ENCODE measurements at regions not wholly inside any gene's neighbourhood (a gene's known extent, or its start where the extent isn't known, plus 50 kb on each side); places are given as distances from the start of the nearest gene placed in this dataset.

GRCh38 chr13:109668433-109669233 is 117.8 kb downstream of the IRS2 start:
- H3K27me3 ChIP-seq = no peaks in the 10 kb centered on the region

GRCh38 chr13:109667807-109668291 is 118.5 kb downstream of the IRS2 start:
- Histone ChIP-seq H3K4me2 (peak overlapping the region; percentile 57 to 88 (median 70)), H3K4me1 (peaks cover 13 to 52% (median 39%) of the 10 kb centered on the region in 10 experiments), H3K4me3 (peak overlapping the region in 6 of 10 experiments; percentile 1 to 28 (median 20); a peak in 5 of 20 replicates), H4K20me1 (no peaks in the 10 kb centered on the region), H3K9ac (peak overlapping the region in 9 of 11 experiments; percentile 38 to 60 (median 48); a peak in 13 of 22 replicates), H3K27me3 (no peaks in the 10 kb centered on the region), H3K9me3 (replicated peaks in 1 of 11) (peaks cover 0 to 22% (median 12%) of the 10 kb centered on the region in 11 experiments; a peak in 10 of 22 replicates), H3K36me3 (peaks cover 0 to 18% (median 0%) of the 10 kb centered on the region in 11 experiments; a peak in 2 of 22 replicates), H3K27ac (peak overlapping the region; percentile 20 to 77 (median 72); a peak in 20 of 22 replicates)
- no peak for TF ChIP-seq Cebpa-rat (IDR thresholded peaks at IDR 0.05)

More at GRCh38 chr13:109668433-109669233, 117.8 kb downstream of the IRS2 start:
- H3K27ac ChIP-seq = peak overlapping the region in 9 of 11 experiments; percentile 51 to 77 (median 72); a peak in 18 of 22 replicates
- no peaks in the 10 kb centered on the region for H4K20me1 ChIP-seq
- TF ChIP-seq Cebpa-rat (IDR thresholded peaks at IDR 0.05) = no peak
- H3K9ac ChIP-seq = peak overlapping the region in 7 of 11 experiments; percentile 1 to 40 (median 36); a peak in 6 of 22 replicates
- H3K4me1 ChIP-seq = peaks cover 15 to 52% (median 39%) of the 10 kb centered on the region in 10 experiments
- H3K36me3 ChIP-seq = peaks cover 0 to 23% (median 0%) of the 10 kb centered on the region in 11 experiments; a peak in 4 of 22 replicates
- no peak overlapping the region for H3K4me3 ChIP-seq
- H3K4me2 ChIP-seq = peak overlapping the region in 10 of 11 experiments; percentile 57 to 88 (median 72); a peak in 21 of 22 replicates
- H3K9me3 ChIP-seq (replicated peaks in 1 of 11) = peaks cover 0 to 25% (median 5%) of the 10 kb centered on the region in 11 experiments; a peak in 11 of 22 replicates

GRCh38 chr13:109667056-109667455 is 119.3 kb downstream of the IRS2 start:
- Histone ChIP-seq H3K36me3 (peaks cover 0 to 11% (median 0%) of the 10 kb centered on the region in 11 experiments; a peak in 1 of 22 replicates), H3K27me3 (no peaks in the 10 kb centered on the region), H3K27ac (peak overlapping the region; percentile 20 to 77 (median 72); a peak in 19 of 22 replicates), H4K20me1 (no peaks in the 10 kb centered on the region), H3K4me1 (peaks cover 13 to 47% (median 39%) of the 10 kb centered on the region in 10 experiments), H3K4me2 (peak overlapping the region; percentile 57 to 88 (median 70)), H3K9ac (peak overlapping the region in 9 of 11 experiments; percentile 26 to 60 (median 48); a peak in 16 of 22 replicates), H3K4me3 (peak overlapping the region in 6 of 10 experiments; percentile 1 to 28 (median 20); a peak in 7 of 20 replicates), H3K9me3 (replicated peaks in 1 of 11) (peaks cover 0 to 24% (median 12%) of the 10 kb centered on the region in 11 experiments; a peak in 10 of 22 replicates)
- TF ChIP-seq Cebpa-rat (IDR thresholded peaks at IDR 0.05) = no peak

- H3K4me1 ChIP-seq = peaks cover 13 to 44% (median 39%) of the 10 kb centered on the region in 10 experiments
- H4K20me1 ChIP-seq = no peaks in the 10 kb centered on the region
- no peaks in the 10 kb centered on the region for H3K27me3 ChIP-seq
- H3K36me3 ChIP-seq = peaks cover 0 to 7% (median 0%) of the 10 kb centered on the region in 11 experiments; a peak in 1 of 22 replicates
- peak overlapping the region in 10 of 11 experiments; percentile 57 to 88 (median 72); a peak in 15 of 22 replicates for H3K4me2 ChIP-seq
- TF ChIP-seq Cebpa-rat (IDR thresholded peaks at IDR 0.05) = no peak
- peak overlapping the region in 6 of 11 experiments; percentile 21 to 72 (median 62); a peak in 8 of 22 replicates for H3K27ac ChIP-seq
- H3K9me3 ChIP-seq (replicated peaks in 1 of 11) = peaks cover 0 to 27% (median 11%) of the 10 kb centered on the region in 11 experiments; a peak in 11 of 22 replicates
- H3K4me3 ChIP-seq = no peak overlapping the region
- H3K9ac ChIP-seq = peak overlapping the region in 2 of 11 experiments; percentile 11 to 26; a peak in 2 of 22 replicates
Measured at GRCh38 chr13:109666656-109667055, 119.7 kb downstream of the IRS2 start.

DNA sequence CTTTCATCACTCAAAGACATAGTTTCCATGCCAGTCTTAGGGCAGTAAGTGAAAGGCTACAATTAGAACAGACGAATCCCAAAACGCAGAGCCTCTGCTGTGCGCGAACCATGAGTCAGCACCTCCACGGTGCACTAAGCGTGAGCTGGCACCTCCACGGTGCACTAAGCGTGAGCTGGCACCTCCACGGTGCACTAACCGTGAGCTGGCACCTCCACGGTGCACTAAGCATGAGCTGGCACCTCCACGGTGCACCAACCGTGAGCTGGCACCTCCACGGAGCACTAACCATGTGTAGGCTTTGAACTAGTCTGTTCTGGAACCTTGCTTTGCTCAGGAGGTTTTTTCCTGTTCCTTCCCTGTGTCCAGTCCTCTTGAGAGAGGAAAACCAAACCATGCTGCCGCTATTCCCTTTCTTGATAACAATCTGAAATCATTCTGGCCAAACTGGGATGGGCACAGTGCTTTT is 120.6 kb downstream of the IRS2 start:
- Histone ChIP-seq H3K9ac (no peak overlapping the region), H3K4me3 (no peak overlapping the region), H4K20me1 (no peaks in the 10 kb centered on the region), H3K4me2 (no peak overlapping the region), H3K9me3 (replicated peaks in 1 of 11) (peaks cover 3 to 27% (median 6%) of the 10 kb centered on the region in 11 experiments; a peak in 9 of 22 replicates), H3K36me3 (0 out of 22 replicates have a peak, but pooled peaks cover 0 to 5% (median 0%) of the 10 kb centered on the region in 11 experiments), H3K27me3 (no peaks in the 10 kb centered on the region), H3K4me1 (peaks cover 13 to 49% (median 38%) of the 10 kb centered on the region in 10 experiments), H3K27ac (peak overlapping the region in 1 of 11 experiments; percentile 62; a peak in 1 of 22 replicates)
- TF ChIP-seq Cebpa-rat (IDR thresholded peaks at IDR 0.05) = no peak

DNA sequence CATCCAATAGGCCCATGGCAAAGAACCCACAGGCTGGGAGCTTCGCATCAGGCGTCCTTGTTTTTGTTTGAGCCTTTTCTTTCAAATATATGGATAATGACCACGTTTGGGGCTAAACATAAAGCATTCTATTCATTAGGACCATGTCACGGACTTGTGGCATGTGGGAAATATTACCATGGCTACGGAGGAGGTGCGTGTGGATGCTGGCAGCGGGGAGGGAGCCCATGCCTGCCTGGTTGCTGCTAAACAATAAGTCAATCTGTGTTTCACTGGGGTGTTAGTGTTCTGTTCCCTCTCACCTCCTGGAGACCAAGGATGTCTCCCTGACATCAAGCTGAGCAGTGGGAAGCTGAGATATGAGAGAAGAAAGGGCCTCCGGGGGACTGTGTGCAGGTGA is 121.1 kb downstream of the IRS2 start:
- Histone ChIP-seq H3K4me1 (peaks cover 13 to 49% (median 37%) of the 10 kb centered on the region in 10 experiments), H3K4me3 (no peak overlapping the region), H4K20me1 (no peaks in the 10 kb centered on the region), H3K27me3 (no peaks in the 10 kb centered on the region), H3K27ac (no peak overlapping the region), H3K36me3 (0 out of 22 replicates have a peak, but pooled peaks cover 0 to 5% (median 0%) of the 10 kb centered on the region in 11 experiments), H3K4me2 (no peak overlapping the region), H3K9me3 (replicated peaks in 1 of 11) (peaks cover 5 to 32% (median 9%) of the 10 kb centered on the region in 11 experiments; a peak in 10 of 22 replicates), H3K9ac (no peak overlapping the region)
- TF ChIP-seq Cebpa-rat (IDR thresholded peaks at IDR 0.05) = no peak

GRCh38 chr13:109657395-109657794 is 129.0 kb downstream of the IRS2 start:
- no peaks in the 10 kb centered on the region for H4K20me1 ChIP-seq
- H3K27me3 ChIP-seq = no peaks in the 10 kb centered on the region
- no peak overlapping the region; a peak in 1 of 22 replicates for H3K9ac ChIP-seq
- TF ChIP-seq Cebpa-rat (IDR thresholded peaks at IDR 0.05) = no peak
- peaks cover 43 to 61% (median 54%) of the 10 kb centered on the region in 10 experiments for H3K4me1 ChIP-seq
- H3K27ac ChIP-seq = peak overlapping the region; percentile 5 to 91 (median 80); a peak in 18 of 22 replicates
- no peak overlapping the region for H3K4me3 ChIP-seq
- H3K4me2 ChIP-seq = peak overlapping the region; percentile 8 to 90 (median 87); a peak in 18 of 22 replicates
- peaks cover 0 to 37% (median 10%) of the 10 kb centered on the region in 11 experiments; a peak in 8 of 22 replicates for H3K9me3 ChIP-seq (replicated peaks in 1 of 11)
- no peaks in the 10 kb centered on the region for H3K36me3 ChIP-seq

- H3K27ac ChIP-seq = peak overlapping the region; percentile 73 to 91 (median 80)
- no peak for TF ChIP-seq Cebpa-rat (IDR thresholded peaks at IDR 0.05)
Measured at GRCh38 chr13:109656206-109656605, 130.2 kb downstream of the IRS2 start.

More at GRCh38 chr13:109656206-109656605, 130.2 kb downstream of the IRS2 start:
- peaks cover 43 to 72% (median 66%) of the 10 kb centered on the region in 10 experiments for H3K4me1 ChIP-seq
- H4K20me1 ChIP-seq = no peaks in the 10 kb centered on the region
- peak overlapping the region in 8 of 11 experiments; percentile 47 to 74 (median 66); a peak in 13 of 22 replicates for H3K9ac ChIP-seq
- no peaks in the 10 kb centered on the region for H3K27me3 ChIP-seq
- H3K9me3 ChIP-seq (replicated peaks in 1 of 11) = peaks cover 5 to 40% (median 11%) of the 10 kb centered on the region in 11 experiments; a peak in 15 of 22 replicates
- H3K36me3 ChIP-seq = peaks cover 0 to 8% (median 0%) of the 10 kb centered on the region in 11 experiments; a peak in 2 of 22 replicates
- peak overlapping the region; percentile 67 to 90 (median 87) for H3K4me2 ChIP-seq
- H3K4me3 ChIP-seq = peak overlapping the region in 4 of 10 experiments; percentile 1 to 24 (median 8); a peak in 3 of 20 replicates

Measured in BLaER1 treated with 17β-estradiol and CSF1 and Interleukin-3, amounts not matched to agents 10 nM and 100 nM (cell line).